DMS79 (cell line): ENCODE measurements at regions not wholly inside any gene's neighbourhood (a gene's known extent, or its start where the extent isn't known, plus 50 kb on each side); places are given as distances from the start of the nearest gene placed in this dataset.

ENCODE experiments used
- DNase-seq: peaks from one replicate; lab custom pipeline; 2025; lab: John Stamatoyannopoulos, UW

DNA sequence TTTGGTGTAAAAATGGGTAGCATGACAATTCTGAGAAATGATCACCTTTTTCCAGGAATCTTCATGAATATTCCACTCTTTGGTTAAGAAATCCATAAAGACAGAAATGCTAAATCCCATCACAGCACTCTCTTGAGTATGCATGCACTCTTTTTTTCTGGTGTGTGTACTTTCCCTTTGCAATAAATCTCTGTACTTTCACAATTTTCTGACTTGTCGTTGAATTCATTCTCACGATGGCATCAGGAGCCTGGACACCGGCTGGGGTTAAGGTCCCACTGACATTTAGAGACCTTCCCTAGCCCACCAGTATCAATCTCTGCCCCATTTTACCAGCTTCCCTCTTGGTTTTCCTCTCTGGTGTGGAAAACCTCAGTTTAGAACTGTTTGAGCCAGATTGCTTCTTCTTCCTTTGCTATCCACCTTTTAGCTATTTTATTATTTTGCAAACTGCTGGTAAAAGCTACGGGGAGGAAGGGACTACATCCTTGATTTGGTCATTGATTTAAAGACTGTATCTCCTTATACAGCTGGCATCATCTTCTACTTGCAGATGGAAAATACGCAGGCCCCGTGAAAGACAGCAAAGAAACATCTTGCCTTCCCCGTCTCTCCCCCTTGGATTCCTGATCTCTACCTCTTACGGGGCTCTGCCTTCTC is 59.9 kb upstream of the ZFR start:
- DNase-seq, result no peak

DNA sequence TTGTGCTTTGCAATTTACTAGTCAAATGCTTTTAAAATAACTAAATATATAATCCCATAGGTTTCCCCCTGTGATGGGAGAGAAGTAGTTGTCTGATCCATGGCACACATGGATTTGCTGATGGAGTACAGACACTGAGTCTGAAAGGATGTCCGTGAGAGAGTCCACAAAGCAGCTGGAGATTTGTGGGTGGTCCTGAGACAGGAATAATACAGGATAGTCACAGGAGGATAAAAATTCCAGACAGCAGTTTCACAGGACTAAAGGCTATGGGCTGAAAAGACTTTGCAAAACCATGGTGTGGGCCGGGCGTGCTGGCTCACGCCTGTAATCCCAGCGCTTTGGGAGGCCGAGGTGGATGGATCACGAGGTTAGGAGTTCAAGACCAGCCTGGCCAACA is 58.7 kb upstream of the ZFR start:
- DNase-seq, result no peak

DNA sequence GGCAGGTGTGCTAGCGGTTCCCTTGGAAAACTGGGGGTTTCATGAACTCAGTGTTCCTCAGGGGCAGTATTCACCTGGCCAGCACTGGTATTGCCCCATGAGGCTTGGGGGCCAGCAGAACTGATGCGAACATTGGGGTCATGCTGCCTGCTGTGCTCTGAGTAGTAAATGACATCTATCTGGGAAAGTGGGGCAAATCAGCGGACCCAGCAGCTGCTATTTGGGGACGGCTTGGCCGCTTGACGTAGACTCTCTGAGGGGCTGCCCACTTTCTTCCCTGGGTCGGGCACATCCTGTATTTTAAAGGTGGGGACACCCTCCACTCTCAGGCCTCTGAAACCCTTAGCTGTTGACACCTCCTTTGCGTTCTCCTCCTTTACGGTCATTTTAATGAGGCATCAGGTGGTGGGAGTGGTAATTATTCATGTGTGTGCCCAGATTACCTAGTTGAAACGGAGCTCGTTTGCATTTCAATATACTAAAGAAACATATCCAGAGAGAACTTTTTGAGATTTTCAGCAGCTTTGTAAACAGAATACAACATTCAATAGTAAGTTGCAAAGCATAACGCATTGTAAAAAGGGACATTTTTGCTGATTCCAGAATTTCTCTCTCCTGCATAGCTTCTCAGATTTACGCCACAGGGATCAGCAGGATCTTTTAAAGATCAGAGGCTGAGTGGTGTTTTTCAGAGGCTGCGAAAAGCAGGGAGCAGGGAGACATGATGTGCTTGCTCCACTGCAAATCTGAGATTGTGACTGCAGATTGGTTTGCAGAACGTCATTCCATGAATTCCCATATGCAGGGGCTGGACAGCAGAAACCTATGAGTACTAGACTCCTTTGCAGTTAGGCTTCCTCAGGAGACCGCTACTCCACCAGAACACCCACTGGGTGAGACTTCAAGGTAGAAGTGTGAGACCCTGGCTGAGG is 56.8 kb upstream of the ZFR start:
- DNase-seq, result no peak

DNA sequence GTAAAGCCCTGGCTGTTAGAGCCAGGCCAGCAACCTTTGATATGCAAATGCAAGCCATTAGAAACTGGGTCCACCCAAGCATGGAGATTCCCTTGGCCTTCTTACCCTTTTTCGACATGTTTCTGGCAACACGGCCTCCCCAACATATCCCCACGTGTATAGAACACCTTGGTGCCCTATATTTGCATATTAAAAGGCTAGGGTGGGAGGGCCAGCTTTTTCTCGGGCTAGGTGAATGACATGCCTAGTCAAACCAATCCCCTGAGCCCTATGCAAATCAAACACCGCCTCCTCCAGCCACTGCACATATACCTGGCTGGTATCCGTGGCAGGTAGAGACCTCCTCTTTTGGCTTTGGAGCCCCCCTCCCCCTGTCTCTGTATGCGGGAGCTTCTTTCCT is 55.6 kb upstream of the ZFR start:
- no peak for DNase-seq

DNA sequence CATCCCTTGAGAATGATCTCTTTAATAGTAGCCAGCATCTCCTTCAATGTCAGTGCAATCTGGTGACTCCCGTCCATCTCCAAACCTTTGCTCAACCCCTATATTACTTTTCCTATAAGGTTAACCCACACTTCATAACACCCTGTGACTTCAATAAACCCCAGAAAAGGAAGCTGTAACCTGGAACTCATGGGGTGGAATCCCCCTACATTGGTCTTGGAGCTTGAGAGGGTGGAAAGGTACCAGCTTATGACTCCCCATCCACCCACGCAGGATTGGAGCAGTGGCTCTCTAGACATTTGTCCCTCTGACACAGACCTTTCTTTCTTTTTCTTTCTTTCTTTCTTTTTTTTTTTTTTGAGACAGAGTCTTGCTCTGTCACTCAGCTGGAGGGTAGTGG is 54.7 kb upstream of the ZFR start:
- no peak for DNase-seq

DNA sequence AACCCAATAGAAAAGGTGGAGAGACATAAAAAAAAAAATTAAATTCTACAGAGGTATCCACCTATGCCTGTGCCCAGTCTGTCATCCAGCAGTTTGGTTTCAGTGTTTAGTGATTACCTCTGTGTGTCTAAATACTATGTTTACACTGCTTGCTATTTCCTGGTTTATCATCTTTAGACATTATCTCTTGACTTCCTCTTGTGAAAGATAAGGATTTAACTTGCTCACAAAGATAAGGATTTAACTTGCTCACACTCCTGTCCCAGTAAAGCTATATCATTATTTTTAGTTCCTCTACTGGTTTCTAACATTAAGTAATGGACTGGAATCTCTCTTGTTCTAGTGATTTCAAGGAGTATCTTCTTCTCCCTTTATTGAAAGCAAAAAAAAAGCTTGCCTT is 53.9 kb upstream of the ZFR start:
- DNase-seq, result no peak

DNA sequence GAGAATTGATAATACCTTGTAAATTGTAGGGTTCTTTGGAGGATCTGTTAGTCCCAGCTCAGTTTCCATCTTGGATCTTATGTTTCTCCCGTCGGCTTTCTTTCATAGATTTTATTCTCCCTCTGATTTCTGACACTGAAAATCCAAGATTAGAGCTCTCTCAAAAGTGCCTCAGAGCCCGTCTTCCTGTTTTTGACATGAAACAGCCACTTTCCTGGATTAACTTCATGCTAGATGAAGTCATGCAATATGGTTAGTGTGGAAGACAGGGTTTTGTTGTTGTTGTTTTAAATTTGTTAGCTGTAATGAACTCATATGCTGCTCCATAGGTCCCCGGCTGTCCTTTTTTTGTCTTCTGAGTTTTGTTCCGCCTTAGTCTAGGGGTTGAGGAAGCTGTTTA is 51.6 kb upstream of the ZFR start:
- no peak for DNase-seq

DNA sequence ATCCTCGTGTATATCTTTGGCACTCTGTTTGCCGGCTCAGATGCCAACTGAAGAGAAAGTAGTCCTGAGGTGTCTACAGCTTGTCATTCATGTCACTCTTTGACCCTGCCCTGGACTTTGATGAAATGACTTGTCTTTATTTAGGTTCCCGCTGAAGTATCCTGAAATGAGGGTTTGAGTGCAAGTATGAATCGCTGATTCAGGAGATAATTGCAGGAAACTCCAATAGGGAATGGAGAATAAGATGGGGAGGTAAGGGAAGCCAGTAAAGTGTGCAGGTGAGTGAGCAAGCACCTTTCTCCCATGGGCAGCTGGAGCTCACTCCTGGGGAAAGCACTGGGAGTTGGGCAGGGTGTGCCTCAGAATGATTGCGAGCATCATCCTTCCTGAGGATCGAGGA is 50.3 kb upstream of the ZFR start:
- DNase-seq, result no peak
